ENCODE measurements at regions not wholly inside any gene's neighbourhood (a gene's known extent, or its start where the extent isn't known, plus 50 kb on each side); places are given as distances from the start of the nearest gene placed in this dataset.
"Not testable (repeated sequence)": the region's sequence is repeated elsewhere in the genome, so short reads cannot be mapped to it uniquely, and the experiment has no call there.

DNA sequence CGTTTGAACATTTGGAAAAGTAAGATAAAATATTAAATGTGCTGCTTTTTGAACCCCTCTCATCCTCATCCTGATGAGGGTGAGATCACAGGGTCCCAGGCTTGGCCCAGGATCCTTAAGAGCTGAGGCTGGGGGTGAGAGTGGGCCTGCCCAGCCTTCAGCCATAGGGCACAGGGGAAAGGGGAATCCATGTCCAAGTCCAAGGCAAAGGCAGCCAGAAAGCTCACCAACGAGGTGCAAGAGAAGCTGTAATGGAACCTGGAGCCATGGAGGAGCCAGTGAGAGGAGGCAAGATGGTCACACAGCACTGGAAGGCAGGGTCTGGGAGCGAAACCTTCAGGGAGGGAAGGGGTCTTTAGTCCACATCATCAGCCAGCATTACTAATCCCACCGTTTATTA lies 191.9 kb downstream of the RRAGC start:
- DNase-seq (ENCODE audit: low read depth): no peak

DNA sequence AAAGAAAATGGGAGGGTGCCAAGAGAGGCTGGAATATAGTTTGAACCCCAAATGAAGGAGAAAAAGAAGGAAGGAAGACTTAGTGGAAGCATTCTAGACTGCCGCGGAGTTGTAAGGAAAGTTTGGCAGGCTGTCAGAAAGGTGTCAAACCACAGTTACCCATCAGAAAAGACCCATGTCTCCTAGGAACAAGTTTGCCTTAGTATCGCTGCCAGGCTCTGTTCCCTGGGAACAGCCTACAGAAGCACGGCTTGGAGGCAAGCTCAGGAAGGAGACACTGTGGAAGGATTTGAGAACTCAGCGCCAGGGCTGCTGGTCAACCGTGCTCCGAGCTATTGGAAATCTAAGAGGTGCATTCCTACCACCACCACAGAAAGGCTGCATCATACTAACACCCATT lies 197.4 kb downstream of the RRAGC start:
- no peak for DNase-seq (ENCODE audit: low read depth)

- DNase-seq (ENCODE audit: low read depth): no peak
Observed at GRCh38 chr1:38658883-38659282, 200.7 kb downstream of the RRAGC start.

DNA sequence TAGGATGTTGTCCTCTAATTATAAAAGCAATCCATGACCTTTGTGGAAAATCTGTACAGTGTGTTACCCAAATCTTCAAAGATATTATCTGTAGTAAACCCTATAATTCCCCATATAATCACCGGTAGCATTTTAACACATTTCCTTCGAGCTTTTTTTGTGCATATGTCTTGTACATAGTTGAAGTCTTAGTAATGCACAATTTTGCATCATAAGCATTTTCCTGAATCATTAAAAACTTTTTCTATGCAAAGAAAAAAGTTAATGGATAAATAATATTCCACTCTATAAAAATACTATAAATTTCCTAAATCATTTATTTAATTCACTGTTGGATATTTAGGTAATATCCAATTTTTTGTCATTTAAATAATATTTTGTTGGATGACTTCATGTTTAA lies 201.7 kb downstream of the RRAGC start:
- no peak for DNase-seq (ENCODE audit: low read depth)

- DNase-seq (ENCODE audit: low read depth): no peak
Observed at GRCh38 chr1:38657207-38657840, 202.2 kb downstream of the RRAGC start.

DNA sequence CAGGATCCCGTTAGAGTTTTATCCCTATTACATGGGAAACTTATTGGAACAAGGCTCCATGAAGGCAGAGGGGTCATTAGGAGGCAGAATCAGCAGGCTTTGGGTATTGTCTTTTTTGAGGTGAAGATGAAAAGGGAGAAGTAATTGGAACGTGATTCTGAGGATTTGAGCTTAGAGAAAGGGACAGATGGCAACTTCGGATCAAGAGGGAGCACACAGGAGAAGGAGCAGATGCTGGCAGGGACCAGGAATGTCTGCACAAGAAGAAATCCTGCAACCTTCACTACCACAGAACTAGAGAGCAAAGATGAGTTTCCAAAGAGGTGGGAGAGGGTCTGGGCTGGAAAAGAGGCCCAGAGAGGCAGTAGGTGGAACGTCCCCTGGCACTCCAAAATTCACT lies 202.8 kb downstream of the RRAGC start:
- DNase-seq (ENCODE audit: low read depth): no peak

DNA sequence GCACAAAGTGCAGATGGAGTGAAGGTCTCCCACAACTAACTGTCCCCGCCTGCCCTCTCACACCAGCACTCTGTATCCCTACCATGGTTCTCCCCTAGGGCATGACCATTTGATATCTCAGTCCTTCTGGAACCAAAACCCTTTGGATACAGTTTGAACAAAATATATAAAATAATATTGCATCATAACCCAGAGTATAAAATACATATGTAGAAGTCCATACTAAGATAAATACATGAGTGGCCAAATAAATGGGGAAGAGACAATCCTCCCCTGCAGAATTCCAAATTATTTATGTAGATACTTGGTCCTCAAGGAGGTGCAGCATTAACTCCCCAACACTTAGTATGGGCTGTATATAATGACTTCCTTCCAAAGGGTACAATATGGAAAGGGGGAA lies 207.4 kb downstream of the RRAGC start:
- DNase-seq (ENCODE audit: low read depth): no peak

GRCh38 chr1:38651669-38652068 lies 207.9 kb downstream of the RRAGC start:
- DNase-seq (ENCODE audit: low read depth): no peak

DNA sequence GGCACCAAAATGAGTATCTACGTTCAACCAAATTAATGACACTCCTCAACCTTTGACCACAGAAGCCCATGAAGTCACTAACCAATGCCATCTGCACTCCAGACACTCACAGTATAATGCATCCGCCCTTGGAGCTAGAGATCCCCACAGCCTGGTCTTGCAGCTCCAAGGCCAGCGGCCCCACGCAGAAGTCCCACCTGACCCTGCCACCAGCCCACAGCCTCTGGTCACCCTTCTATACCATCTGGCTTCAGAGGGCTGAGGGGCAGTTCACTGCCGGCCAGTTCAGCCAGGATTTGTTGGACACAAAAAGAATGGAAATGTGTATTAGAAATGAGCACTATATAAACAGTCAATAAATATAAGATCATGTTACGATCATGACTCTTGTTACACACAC lies 211.2 kb downstream of the RRAGC start:
- DNase-seq (ENCODE audit: low read depth): no peak

DNA sequence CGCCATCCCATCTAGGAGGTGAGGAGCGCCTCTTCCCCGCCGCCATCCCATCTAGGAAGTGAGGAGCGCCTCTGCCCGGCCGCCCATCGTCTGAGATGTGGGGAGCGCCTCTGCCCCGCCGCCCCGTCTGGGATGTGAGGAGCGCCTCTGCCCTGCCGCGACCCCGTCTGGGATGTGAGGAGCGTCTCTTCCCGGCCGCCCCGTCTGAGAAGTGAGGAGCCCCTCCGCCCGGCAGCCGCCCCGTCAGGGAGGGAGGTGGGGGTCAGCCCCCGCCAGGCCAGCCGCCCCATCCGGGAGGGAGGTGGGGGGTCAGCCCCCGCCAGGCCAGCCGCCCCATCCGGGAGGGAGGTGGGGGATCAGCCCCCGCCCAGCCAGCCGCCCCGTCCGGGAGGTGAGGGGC lies 212.2 kb downstream of the RRAGC start:
- DNase-seq (ENCODE audit: low read depth): not testable (repeated sequence)

DNA sequence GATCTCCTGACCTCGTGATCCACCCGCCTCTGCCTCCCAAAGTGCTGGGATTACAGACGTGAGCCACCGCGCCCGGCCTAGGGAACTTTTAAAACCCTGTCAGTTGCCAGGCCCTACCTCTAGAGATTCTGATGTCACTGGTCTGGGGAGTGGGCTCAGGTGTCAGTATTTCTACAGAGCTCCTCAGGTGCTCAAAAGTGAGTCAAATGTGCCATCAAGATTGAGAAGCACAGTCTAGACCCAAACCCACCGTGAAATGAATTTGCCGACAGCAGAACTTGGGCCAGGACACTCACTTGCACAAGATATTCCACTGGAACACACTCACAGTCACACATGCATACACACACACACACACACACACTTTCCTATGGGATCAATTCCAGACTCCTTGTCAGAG lies 215.5 kb downstream of the RRAGC start:
- no peak for DNase-seq (ENCODE audit: low read depth)

DNA sequence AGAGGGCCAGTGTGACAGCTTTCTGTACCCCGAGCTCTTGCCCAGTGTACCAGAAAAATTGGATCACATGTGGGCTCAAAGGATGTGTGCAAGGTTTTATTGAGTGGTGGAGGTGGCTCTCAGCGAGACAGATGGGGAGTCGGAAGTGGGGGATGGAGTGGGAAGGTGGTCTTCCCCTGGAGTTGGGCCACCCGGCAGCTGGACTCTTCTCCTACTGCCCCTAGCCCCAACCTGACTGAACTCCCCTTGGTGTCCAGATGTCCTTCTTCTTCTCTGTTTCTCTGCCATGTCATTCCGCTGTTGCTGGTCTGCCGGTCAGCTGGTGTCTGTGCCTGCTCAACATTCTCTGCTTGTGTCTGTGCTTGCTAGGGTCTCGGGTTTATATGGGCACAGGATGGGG lies 217.9 kb downstream of the RRAGC start:
- no peak for DNase-seq (ENCODE audit: low read depth)

DNA sequence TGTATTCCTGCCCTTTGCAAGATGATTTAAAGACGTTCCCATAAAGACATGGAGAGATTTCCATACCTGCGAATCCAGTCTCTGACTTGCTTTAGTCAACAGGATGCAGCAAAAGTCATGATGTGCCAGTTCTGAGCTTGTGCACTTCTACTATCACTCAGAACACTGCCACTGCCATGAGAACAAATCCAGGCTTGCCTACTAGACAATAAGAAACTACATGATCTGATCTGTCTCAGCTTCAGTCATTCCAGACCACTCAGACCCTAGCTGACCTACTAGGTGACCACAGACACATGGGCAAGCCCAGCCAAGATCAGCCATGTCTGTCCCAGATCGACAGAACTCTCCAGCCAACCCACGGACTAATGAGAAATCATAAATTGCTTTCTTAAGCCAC lies 219.2 kb downstream of the RRAGC start:
- no peak for DNase-seq (ENCODE audit: low read depth)

DNA sequence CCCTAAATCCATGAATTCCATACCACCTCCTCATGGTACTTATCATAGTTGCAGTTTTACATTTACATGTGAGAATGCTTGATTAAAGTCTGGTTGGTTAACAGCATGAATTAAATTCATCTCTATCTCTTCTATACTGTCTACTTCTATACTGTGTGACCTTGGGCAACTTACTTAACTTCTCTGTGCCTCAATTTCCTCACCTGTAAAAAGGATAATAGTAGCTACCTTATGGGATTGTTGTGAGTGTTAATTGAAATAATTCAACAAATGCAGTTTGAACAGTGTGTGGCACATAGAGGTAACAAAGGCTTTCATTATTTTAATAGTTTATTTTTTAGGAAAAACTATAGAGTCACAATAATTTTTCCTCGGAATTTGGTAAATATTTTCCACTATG lies 231.3 kb downstream of the RRAGC start:
- no peak for DNase-seq (ENCODE audit: low read depth)

DNA sequence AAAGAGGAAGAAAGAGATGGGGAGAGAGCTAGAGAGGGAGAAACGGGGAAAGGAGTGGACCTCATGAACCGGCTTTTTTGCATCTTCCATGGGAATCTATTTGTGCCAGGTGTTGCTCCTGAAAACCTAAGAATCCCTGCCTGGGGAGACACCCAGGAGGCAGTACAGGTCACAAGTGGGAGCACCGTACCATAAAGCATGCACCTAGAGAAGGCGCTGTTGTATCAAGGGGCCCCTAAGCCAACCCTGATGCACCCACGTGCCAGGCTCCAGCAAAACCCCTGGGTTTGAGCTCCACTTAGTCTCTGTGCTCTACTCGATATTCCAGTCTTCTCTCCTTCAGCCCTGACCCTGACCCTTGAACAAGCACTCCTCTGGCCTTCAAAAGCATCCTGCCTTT lies 233.6 kb downstream of the RRAGC start:
- no peak for DNase-seq (ENCODE audit: low read depth)

DNA sequence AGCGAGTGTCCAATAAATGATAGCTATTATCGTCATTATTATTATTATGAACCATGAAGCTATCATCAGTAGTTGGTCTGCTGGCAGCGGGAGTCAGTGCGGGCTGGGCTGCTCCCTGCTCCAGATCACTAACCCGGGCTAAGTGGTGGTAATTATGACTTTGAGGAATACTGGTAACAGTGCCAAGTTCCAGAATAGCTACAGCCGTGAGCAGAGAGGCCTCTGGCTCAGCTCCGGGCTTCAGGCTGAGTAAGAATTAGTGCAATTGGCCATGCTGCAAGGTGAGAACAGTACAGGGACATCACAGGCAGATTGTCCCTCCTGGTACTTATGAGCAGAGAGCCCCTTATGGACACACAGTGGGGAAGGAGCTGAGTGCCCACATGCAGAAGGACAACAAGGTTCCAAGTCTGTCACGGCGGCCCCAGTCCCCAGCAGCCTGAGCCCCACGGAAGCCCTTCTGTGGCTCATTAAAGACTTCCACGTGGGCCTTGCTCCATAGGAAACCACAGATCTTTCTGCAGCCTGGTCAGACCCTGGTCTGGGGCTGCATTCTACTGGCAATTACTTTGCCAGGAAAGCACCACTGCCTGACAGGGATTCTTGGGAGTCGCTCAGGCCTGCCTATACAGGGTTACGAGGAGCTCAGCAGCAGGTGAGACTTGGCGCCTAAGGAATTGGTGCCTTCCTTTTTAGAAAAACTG lies 235.1 kb downstream of the RRAGC start:
- DNase-seq (ENCODE audit: low read depth): no peak

GRCh38 chr1:38623529-38623928 lies 236.0 kb downstream of the RRAGC start:
- no peak for DNase-seq (ENCODE audit: low read depth)

GRCh38 chr1:38622197-38622596 lies 237.4 kb downstream of the RRAGC start:
- no peak for DNase-seq (ENCODE audit: low read depth)

- DNase-seq (ENCODE audit: low read depth): no peak
Observed at GRCh38 chr1:38616846-38617245, 242.7 kb downstream of the RRAGC start.

GRCh38 chr1:38615680-38616079 lies 243.9 kb downstream of the RRAGC start:
- DNase-seq (ENCODE audit: low read depth): no peak

DNA sequence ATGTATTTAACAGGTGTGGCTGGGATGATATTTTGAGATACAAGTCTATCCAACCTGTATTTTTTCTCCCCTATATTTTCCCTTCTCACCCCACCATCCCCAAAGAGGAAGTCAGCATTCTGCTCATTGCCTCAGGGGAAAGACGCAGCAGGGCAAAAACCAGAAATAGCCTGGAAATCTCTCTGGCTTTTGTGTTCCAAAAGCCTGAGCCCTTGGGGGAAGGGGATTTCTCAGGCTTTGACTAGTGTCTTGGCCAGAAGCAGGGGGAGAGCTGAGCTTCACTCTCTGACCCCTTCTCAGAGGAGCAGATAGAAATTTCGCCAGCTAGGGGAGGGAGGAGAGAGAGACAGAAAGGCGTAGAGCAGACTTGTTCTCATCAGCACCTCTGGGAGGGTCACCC lies 244.7 kb downstream of the RRAGC start:
- DNase-seq (ENCODE audit: low read depth): no peak

DNA sequence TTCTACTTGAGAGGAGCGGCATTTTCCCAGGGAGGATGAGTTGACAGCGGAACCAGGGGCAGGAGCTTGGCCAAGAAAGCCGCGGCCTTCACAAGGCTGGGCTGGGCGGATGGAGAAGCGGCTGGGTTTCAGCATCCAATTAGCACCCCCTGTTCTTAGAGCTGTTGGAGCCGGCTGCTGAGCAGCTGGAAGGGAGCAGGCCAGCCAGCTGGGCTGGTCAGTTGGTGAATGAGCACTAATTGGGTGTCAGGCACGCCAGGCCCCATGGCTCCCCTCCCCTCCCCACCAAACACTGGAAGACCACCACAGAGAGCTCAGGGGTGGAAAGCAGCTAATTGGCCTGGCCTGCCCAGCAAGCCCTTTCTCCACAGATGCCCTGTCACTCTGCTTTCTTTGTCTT lies 245.6 kb downstream of the RRAGC start:
- DNase-seq (ENCODE audit: low read depth): no peak

DNA sequence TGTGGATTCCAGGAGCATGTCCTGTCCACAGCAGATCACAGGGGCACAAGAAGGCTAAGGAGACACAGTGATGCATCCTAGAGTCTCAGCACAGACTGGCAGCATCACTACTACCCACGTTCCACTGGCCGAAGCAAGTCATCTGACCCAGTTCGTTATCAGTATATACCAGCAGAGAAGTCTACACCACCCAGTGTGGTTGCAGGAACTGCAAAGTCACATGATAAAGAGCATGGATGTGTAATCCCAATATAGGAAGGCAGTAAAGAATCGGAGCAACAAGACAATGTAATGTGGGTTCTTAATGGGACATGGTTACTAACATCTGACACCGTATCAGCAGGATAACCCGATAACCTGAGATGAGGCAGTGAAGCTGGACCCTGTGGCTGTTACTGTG lies 246.6 kb downstream of the RRAGC start:
- no peak for DNase-seq (ENCODE audit: low read depth)

DNA sequence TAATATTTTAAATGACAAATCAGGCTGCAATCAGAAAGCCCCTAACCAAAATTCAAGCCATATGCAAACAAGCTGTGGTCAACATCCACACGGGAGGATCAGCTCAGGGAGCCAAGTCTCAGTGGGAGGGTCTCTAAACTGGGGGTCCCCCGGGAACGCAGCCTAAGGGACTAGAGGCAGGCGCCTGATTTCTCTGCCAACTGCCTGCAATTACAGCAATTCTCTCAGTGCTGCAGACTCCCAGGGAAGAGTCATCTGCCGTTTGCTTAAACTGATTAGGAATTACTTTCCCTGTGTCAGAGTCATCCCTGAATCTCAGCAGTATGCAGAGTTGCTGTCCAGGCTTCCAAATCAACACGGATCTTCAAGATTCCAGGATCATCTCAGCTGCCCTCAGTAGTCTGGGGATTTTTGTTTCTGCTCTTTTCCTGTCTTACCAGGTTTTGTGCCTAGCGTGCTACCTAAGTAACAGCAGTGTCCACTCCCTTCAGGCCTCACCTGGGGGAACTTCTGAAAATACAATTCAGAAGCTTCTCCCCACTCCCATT lies 247.8 kb downstream of the RRAGC start:
- DNase-seq (ENCODE audit: low read depth): no peak

Measured in activated T-cell treated with anti-CD3 and anti-CD28 coated beads for 48 hours (primary cell).